Right renal pelvis (tissue), 4 donors: ENCODE measurements at regions not wholly inside any gene's neighbourhood (a gene's known extent, or its start where the extent isn't known, plus 50 kb on each side); places are given as distances from the start of the nearest gene placed in this dataset.

Experiments used
- DNase-seq, 4 donors: peaks; one replicate each; pipeline ENCODE4 v3.0.0-alpha.2; 2013; ENCODE audit warnings: low read depth in 4 of 4, low spot score in 3 of 4, missing footprints in 1 of 4

GRCh38 chr3:27861046-27862036 lies 139.2 kb upstream of the EOMES start:
- no peak for DNase-seq

DNA sequence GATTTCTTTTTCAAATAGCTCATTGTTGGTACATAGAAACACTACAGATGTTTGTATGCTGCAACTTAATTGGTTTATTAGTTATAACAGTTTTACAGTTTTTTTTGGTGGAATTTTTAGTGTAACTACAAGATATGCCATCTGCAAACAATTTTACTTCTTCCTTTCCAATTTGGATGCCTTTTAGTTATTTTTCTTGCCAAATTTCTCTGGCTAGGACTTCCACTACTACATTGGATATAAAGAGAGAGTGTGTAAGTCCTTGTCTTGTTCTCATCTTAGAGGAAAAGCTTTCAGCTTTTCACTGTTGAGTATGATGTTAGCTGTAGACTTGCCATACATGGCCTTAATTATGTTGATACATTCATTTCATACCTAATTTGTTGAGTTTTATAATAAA lies 143.6 kb upstream of the EOMES start:
- DNase-seq: no peak

- no peak for DNase-seq
Measured at GRCh38 chr3:27869152-27869551, 147.0 kb upstream of the EOMES start.

- no peak for DNase-seq
Measured at GRCh38 chr3:27877061-27878013, 155.2 kb upstream of the EOMES start.

- DNase-seq: no peak
Measured at GRCh38 chr3:27878014-27878383, 155.9 kb upstream of the EOMES start.

DNA sequence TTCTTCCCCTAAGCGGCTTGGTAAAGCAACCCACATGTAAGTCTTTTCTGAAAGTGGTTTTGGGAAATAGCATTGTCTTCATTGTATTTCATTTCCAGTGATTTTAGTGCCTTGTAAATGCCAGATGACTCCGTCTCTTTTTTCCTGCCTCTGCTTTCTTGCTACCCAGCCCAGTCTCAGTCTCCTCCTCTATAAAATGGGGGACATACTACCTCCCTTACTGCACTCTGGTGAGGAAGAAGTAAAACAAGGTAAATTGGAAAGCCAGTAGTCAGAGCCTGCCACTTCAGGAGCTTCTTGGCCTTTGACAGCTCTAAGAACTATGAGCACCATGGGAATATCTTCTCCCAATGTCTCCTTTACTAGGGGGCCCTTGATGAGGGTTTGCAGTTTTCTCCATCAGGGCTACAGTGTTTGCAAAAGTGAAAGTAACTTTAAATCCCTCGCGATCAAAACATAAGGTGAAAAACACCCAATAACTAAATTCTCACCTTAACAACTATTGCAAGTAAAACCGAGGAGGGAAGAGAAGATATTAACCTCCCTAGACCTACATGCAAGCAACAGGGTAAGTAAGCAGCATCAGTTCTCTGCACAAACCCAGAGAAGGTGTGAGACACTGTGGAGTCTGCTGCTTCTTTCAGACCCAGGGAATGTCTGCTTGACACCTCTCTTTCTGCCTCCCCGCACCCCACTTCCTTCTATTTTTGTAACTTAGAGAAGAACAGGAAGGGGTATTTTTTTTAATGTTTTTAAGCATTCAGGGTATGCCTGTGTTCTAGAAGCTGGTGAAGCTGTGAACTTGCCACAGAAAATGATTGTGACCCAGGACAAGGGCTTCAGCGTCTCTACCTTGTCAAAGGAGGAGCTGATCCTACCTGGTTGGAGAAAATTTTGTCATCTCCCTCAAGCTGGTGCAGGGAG lies 159.1 kb upstream of the EOMES start:
- DNase-seq: no peak

DNA sequence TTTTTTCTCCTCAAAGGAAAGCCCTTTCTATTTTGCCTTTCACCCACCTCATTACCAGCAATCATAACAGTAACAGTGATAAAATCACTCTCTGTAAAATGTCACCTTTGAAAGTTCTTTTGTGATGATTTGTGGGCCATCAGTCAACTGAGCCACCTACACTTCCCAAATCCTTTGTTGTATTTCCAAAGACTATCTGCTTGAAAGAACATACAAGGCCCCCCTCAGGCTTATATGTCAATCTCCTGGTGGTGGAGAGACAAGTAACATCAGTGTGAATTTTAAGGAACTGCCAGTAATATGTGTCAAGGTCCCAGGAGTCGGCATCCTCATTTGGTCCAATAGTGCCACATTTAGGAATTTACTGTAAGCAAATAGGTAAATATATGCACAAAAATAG lies 161.1 kb upstream of the EOMES start:
- no peak for DNase-seq

GRCh38 chr3:27885641-27886040 lies 163.5 kb upstream of the EOMES start:
- DNase-seq: no peak

DNA sequence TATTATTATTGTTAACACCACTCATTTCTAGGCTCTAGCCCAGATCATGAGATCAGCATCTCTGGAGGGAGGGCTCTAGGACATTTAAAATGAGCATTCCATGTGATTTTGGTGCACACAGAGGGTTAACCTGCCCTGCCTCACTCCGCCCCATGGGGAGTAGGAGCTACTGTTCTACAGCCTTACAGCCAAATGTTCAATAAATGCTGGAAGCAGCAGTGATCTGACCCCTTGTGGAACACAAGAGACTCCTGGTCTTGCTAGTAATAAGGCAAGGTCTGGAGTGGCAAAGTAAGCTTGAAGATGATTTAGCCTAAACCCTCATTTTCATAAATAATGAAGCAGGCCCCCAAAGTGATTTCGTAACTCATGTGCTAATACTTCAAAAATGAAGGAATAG lies 166.4 kb upstream of the EOMES start:
- no peak for DNase-seq

DNA sequence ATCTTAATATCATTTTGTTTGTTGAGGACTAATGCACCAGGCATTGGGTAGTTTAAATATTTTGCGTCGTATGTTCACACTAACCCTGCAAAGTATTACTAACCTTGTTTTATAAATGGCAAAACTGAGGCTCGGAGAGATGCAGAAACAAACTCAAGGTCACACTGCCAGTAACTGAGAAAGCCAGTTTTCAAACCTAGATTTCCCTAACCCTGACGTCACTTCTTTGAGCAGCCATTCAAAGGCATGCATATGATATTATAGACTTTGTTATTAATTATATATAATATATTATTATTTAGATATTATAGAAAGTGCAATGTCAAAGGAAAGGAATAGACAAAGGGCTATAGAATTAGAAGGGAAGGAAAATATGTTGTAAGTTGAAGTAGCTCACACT lies 167.6 kb upstream of the EOMES start:
- no peak for DNase-seq

DNA sequence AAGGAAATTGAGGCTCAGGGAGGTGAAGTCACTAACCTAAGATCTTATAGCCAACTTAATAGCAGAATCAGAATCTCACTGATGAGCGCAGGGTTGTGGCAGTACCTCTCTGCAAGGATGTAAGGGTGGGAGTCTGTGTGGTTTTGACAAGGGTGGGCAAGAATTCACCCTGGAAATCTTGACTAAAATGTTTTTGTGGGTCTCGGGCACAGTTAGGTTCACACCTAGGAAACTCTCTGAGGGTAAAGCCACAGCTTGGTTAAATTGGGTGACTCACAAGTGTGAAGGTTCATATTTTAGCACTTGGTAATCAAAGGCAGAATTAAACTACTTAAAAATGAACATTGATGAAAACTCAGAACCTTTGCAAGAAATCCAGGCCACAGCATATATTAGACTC lies 178.2 kb upstream of the EOMES start:
- no peak for DNase-seq

DNA sequence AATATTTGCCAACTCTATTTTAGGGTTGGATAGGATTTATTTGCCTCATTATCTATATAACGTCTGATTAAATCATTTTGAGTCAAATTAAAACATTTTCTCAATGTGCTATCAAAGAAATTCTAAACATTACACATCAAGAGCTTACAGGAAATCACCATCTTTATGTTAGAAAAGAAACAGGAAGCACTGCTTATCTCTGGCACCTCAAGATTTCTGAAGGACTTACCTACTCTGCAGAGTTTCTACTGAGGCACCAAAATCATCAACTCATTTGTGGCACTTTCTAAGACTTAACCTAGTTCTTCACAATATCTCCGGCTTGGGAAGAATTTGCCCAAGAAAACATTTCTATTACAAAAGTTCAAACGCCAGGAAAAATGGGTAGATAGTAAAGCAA lies 181.3 kb upstream of the EOMES start:
- no peak for DNase-seq

GRCh38 chr3:27905625-27906024 lies 183.5 kb upstream of the EOMES start:
- DNase-seq: no peak

- no peak for DNase-seq
Measured at GRCh38 chr3:27907148-27907547, 185.0 kb upstream of the EOMES start.

DNA sequence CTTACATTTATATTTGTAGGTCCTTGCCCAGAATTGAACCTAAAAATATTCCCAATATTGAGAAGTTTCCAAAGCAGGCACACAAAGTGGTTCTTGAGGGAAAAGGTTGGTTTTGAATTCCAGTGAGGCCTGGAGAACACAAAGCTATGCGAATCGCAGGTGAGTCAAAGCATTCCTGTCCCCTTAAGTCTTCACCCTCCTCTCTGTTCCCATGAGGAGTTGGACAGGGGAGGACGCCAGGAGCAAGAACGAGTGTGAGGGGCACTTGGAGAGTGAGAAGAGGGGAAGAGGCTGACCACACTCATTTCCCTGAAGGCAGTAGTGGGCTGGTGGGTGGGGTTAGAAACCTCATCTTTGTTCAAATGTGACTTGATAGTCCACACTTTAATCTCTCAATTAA lies 185.8 kb upstream of the EOMES start:
- DNase-seq: no peak

- DNase-seq: no peak
Measured at GRCh38 chr3:27910456-27910855, 188.3 kb upstream of the EOMES start.

- DNase-seq: no peak
Measured at GRCh38 chr3:27914199-27914598, 192.1 kb upstream of the EOMES start.

- DNase-seq: no peak
Measured at GRCh38 chr3:27923349-27924068, 201.4 kb upstream of the EOMES start.

- no peak for DNase-seq
Measured at GRCh38 chr3:27927882-27928281, 205.8 kb upstream of the EOMES start.
